Spleen (tissue), 11 donors: ENCODE measurements at regions not wholly inside any gene's neighbourhood (a gene's known extent, or its start where the extent isn't known, plus 50 kb on each side); places are given as distances from the start of the nearest gene placed in this dataset.

Source experiments
- DNase-seq: peaks from one replicate; pipeline ENCODE4 v3.0.0-alpha.2; 2020
- H3K27ac ChIP-seq, 8 donors: fragments of 200-600 bp; sonication (generic) in 7 of 8; 1 replicate in 4 of 8; 2 replicates in 4 of 8; pipeline versions ENCODE4 v1.5.0 to v1.8.0; 2016 to 2021; ENCODE audit warnings: inconsistent platforms in 4 of 8, mild to moderate bottlenecking in 4 of 8, moderate library complexity in 1 of 8
- H3K27me3 ChIP-seq, 7 donors: fragments of 200-600 bp; sonication (generic) in 6 of 7; replicated peaks in 1 of 7; 1 replicate in 4 of 7; 2 replicates in 3 of 7; pipeline versions ENCODE4 v1.5.0 to v1.8.0; 2016 to 2021; ENCODE audit warnings: inconsistent platforms in 3 of 7, mild to moderate bottlenecking in 1 of 7
- H3K36me3 ChIP-seq, 6 donors: fragments of 200-600 bp; sonication (generic) in 5 of 6; 1 replicate in 4 of 6; 2 replicates in 2 of 6; pipeline versions ENCODE4 v1.5.0 to v1.8.0; 2016 to 2021; ENCODE audit warnings: inconsistent platforms in 2 of 6
- H3K4me1 ChIP-seq, 6 donors: fragments of 200-600 bp; sonication (generic) in 5 of 6; 1 replicate in 3 of 6; 2 replicates in 3 of 6; pipeline versions ENCODE4 v1.5.0 to v1.8.0; 2016 to 2021; ENCODE audit warnings: inconsistent platforms in 3 of 6
- H3K4me3 ChIP-seq, 8 donors: fragments of 200-600 bp; sonication (generic) in 7 of 8; 1 replicate in 4 of 8; 2 replicates in 4 of 8; pipeline versions ENCODE4 v1.5.0 to v1.8.0; 2016 to 2021; ENCODE audit warnings: inconsistent platforms in 4 of 8, mild to moderate bottlenecking in 4 of 8, moderate library complexity in 2 of 8
- H3K9me3 ChIP-seq, 8 donors: fragments of 200-600 bp; sonication (generic) in 7 of 8; 1 replicate in 4 of 8; 2 replicates in 4 of 8; pipeline versions ENCODE4 v1.5.0 to v1.8.0; 2016 to 2021; ENCODE audit warnings: inconsistent platforms in 4 of 8
- CTCF ChIP-seq, 11 experiments: fragments of 200-600 bp in 7 of 11; fragments of 450-650 bp in 4 of 11; sonication (generic) in 4 of 11; IDR thresholded peaks in 8 of 11; conservative IDR thresholded peaks in 3 of 11; 1 replicate in 7 of 11; 2 replicates in 4 of 11; pipeline versions ENCODE4 v1.4.0 to v1.8.0; 2016 to 2021; ENCODE audit warnings: antibody characterized with exemption in 11 of 11, inconsistent platforms in 4 of 11, mild to moderate bottlenecking in 1 of 11
- POLR2A ChIP-seq, 3 donors: fragments of 450-650 bp; IDR thresholded peaks; one replicate each; pipeline ENCODE4 v1.5.1; 2017; ENCODE audit warnings: antibody characterized with exemption in 3 of 3, mild to moderate bottlenecking in 1 of 3
- POLR2AphosphoS5 ChIP-seq, 3 donors: sonication (generic); formaldehyde crosslinking; IDR thresholded peaks; one replicate each; pipeline ENCODE4 v1.5.1; 2017; ENCODE audit warnings: antibody characterized with exemption in 3 of 3
- WGBS, 5 donors: extraction: QIAGEN DNeasy Blood & Tissue Kit in 3 of 5; methylation state at CpG; one replicate each; pipeline versions ENCODE4 v1.1.5 to v1.1.7; 2013 to 2018; 5-methylcytosine and 5-hydroxymethylcytosine counted together
- intact Hi-C: fragments of 100-400 bp; cut with DNase I; formaldehyde crosslinking; loops from one replicate; pipeline ENCODE4 v1.15.0; 2023; ENCODE audit warnings: low total_unique reads
- donor health status: healthy with polysubstance abuse.
- donor health status: DM: no; HTN: no; CAD: no; lungs with moderate emphysema.
- donor health status: DM: no; HTN: no; CAD: no.
- donor health status: Bipolar disorder and iron deficiency.
- donor health status: healthy.
- donor health status: DM: no; HTN: no; CAD: no.
- donor health status: DM: yes; HTN: yes; CAD: no.

- WGBS, 5 donors, result 58 to 93% (median 83%) methylated on average over 4 of the region's 4 CpGs
- intact Hi-C loops, result no loop called here
- TF ChIP-seq CTCF (IDR thresholded peaks at IDR 0.05 in 8 of 11, conservative IDR thresholded peaks at IDR 0.05 in 3 of 11) (no peak), POLR2A (IDR thresholded peaks at IDR 0.05) (no peak), POLR2AphosphoS5 (IDR thresholded peaks at IDR 0.05) (no peak)
Observed at GRCh38 chr6:125485757-125486156, 184.0 kb upstream of the HDDC2 start.

GRCh38 chr6:125486881-125487280, 185.1 kb upstream of the HDDC2 start:
- peaks cover 0 to 9% (median 0%) of the 10 kb centered on the region in 7 donors for H3K27me3 ChIP-seq
- intact Hi-C loops, result no loop called here
- no peak overlapping the region for H3K27ac ChIP-seq
- no peaks in the 10 kb centered on the region for H3K36me3 ChIP-seq
- WGBS, 5 donors, result 64 to 82% (median 68%) methylated on average over 2 of the region's 2 CpGs
- H3K9me3 ChIP-seq, result no peaks in the 10 kb centered on the region
- H3K4me3 ChIP-seq, result no peak overlapping the region
- no peak for DNase-seq
- H3K4me1 ChIP-seq, result no peaks in the 10 kb centered on the region
- TF ChIP-seq POLR2AphosphoS5 (IDR thresholded peaks at IDR 0.05) (no peak), CTCF (IDR thresholded peaks at IDR 0.05 in 8 of 11, conservative IDR thresholded peaks at IDR 0.05 in 3 of 11) (no peak), POLR2A (IDR thresholded peaks at IDR 0.05) (no peak)

More at GRCh38 chr6:125485757-125486156, 184.0 kb upstream of the HDDC2 start:
- Histone ChIP-seq H3K27me3 (peaks cover 0 to 9% (median 0%) of the 10 kb centered on the region in 7 donors), H3K27ac (no peak overlapping the region), H3K9me3 (no peaks in the 10 kb centered on the region), H3K4me3 (no peak overlapping the region), H3K36me3 (no peaks in the 10 kb centered on the region), H3K4me1 (no peaks in the 10 kb centered on the region)
- DNase-seq, result no peak

GRCh38 chr6:125489579-125490285, 188.0 kb upstream of the HDDC2 start:
- peaks cover 0 to 6% (median 0%) of the 10 kb centered on the region in 7 donors for H3K27me3 ChIP-seq
- H3K4me3 ChIP-seq, result no peak overlapping the region
- H3K9me3 ChIP-seq, result no peaks in the 10 kb centered on the region
- H3K4me1 ChIP-seq, result no peaks in the 10 kb centered on the region
- TF ChIP-seq POLR2A (IDR thresholded peaks at IDR 0.05) (no peak), POLR2AphosphoS5 (IDR thresholded peaks at IDR 0.05) (no peak), CTCF (IDR thresholded peaks at IDR 0.05 in 8 of 11, conservative IDR thresholded peaks at IDR 0.05 in 3 of 11) (no peak)
- H3K27ac ChIP-seq, result no peak overlapping the region
- DNase-seq, result no peak
- intact Hi-C loops, result no loop called here
- WGBS, 5 donors, result 70 to 88% (median 77%) methylated on average over 2 of the region's 2 CpGs
- H3K36me3 ChIP-seq, result no peaks in the 10 kb centered on the region

GRCh38 chr6:125491860-125492618, 190.3 kb upstream of the HDDC2 start:
- 82 to 91% (median 85%) methylated on average over 8 of the region's 8 CpGs for WGBS, 5 donors
- H3K4me3 ChIP-seq, result no peak overlapping the region
- intact Hi-C loops, result no loop called here

More at GRCh38 chr6:125491860-125492618, 190.3 kb upstream of the HDDC2 start:
- no peak for DNase-seq
- H3K27ac ChIP-seq, result no peak overlapping the region
- H3K4me1 ChIP-seq, result no peaks in the 10 kb centered on the region
- no peaks in the 10 kb centered on the region for H3K9me3 ChIP-seq
- TF ChIP-seq CTCF (IDR thresholded peaks at IDR 0.05 in 8 of 11, conservative IDR thresholded peaks at IDR 0.05 in 3 of 11) (no peak), POLR2AphosphoS5 (IDR thresholded peaks at IDR 0.05) (no peak), POLR2A (IDR thresholded peaks at IDR 0.05) (no peak)
- H3K27me3 ChIP-seq, result peaks cover 0 to 6% (median 0%) of the 10 kb centered on the region in 7 donors
- no peaks in the 10 kb centered on the region for H3K36me3 ChIP-seq
